ENCODE measurements at regions not wholly inside any gene's neighbourhood (a gene's known extent, or its start where the extent isn't known, plus 50 kb on each side); places are given as distances from the start of the nearest gene placed in this dataset.

DNA sequence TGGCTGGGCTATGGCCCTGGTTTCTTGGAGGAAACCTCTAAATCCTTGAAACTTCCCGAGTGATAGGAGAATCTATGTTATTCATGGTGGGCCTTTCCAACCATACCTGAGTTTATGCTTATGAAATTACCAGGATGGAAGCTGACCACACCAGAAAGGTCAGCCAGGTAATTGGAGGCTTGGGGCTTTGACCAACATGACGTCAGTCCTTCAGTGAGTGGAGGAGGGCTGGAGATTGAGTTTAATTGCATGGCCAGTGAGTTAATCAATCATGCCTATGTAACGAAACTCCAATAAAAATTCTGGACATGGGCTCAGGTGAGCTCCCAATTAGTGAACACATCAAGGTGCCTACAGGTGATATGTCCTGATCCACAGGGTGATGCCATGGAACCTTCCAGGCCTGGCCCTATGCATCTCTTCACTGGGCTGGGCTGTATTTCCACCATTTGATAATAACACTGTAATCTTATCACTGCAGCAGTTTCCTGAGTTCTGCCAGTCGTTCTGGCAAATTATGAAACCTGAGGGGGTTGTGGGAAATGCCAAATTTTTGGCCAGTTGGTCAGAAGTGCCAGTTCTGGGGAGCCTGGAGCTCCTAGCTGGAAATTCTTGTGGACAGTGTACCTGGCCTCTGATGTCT is 106.5 kb downstream of the CDH26 start:
- no peak overlapping the region for H3K27ac Mint-ChIP-seq (ENCODE audit: unreplicated experiment)
- no peak for DNase-seq (ENCODE audit: low spot score)
- H3K27me3 Mint-ChIP-seq (ENCODE audit: low read depth) = peaks cover 15% of the 10 kb centered on the region
- H3K9me3 Mint-ChIP-seq (ENCODE audit: low read depth) = no peaks in the 10 kb centered on the region
- H3K4me3 Mint-ChIP-seq (ENCODE audit: unreplicated experiment) = no peak overlapping the region
- TF ChIP-seq, protein P1, sequence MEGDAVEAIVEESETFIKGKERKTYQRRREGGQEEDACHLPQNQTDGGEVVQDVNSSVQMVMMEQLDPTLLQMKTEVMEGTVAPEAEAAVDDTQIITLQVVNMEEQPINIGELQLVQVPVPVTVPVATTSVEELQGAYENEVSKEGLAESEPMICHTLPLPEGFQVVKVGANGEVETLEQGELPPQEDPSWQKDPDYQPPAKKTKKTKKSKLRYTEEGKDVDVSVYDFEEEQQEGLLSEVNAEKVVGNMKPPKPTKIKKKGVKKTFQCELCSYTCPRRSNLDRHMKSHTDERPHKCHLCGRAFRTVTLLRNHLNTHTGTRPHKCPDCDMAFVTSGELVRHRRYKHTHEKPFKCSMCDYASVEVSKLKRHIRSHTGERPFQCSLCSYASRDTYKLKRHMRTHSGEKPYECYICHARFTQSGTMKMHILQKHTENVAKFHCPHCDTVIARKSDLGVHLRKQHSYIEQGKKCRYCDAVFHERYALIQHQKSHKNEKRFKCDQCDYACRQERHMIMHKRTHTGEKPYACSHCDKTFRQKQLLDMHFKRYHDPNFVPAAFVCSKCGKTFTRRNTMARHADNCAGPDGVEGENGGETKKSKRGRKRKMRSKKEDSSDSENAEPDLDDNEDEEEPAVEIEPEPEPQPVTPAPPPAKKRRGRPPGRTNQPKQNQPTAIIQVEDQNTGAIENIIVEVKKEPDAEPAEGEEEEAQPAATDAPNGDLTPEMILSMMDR (IDR thresholded peaks at IDR 0.05) = no peak
- H3K36me3 Mint-ChIP-seq (ENCODE audit: low read depth) = no peaks in the 10 kb centered on the region
- peaks cover 29% of the 10 kb centered on the region for H3K4me1 Mint-ChIP-seq (ENCODE audit: low read depth)

GRCh38 chr20:60065741-60066437 is 107.7 kb downstream of the CDH26 start:
- H3K4me1 Mint-ChIP-seq (ENCODE audit: low read depth) = peaks cover 24% of the 10 kb centered on the region
- H3K27me3 Mint-ChIP-seq (ENCODE audit: low read depth) = peaks cover 21% of the 10 kb centered on the region
- H3K4me3 Mint-ChIP-seq (ENCODE audit: unreplicated experiment) = no peak overlapping the region
- H3K27ac Mint-ChIP-seq (ENCODE audit: unreplicated experiment) = no peak overlapping the region
- H3K9me3 Mint-ChIP-seq (ENCODE audit: low read depth) = no peaks in the 10 kb centered on the region
- TF ChIP-seq, protein P1 (IDR thresholded peaks at IDR 0.05) = no peak
- no peaks in the 10 kb centered on the region for H3K36me3 Mint-ChIP-seq (ENCODE audit: low read depth)
- no peak for DNase-seq (ENCODE audit: low spot score)

DNA sequence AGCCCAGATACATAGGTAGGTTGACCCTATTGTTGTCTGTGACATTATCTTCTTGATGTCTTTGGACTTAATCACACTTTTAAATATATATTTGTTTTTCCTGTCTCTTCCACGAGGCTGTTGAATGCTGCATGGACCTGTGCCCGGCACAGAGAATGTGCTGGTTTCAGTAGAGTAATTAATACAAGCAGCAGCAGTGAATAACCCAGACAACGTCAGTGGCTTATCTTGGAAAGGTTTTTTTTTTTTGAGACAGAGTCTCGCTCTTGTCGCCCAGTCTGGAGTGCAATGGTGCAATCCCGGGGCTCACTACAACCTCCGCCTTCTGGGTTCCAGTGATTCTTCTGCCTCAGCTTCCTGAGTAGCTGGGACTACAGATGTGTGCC is 108.2 kb downstream of the CDH26 start:
- no peak for DNase-seq (ENCODE audit: low spot score)
- H3K36me3 Mint-ChIP-seq (ENCODE audit: low read depth) = no peaks in the 10 kb centered on the region

DNA sequence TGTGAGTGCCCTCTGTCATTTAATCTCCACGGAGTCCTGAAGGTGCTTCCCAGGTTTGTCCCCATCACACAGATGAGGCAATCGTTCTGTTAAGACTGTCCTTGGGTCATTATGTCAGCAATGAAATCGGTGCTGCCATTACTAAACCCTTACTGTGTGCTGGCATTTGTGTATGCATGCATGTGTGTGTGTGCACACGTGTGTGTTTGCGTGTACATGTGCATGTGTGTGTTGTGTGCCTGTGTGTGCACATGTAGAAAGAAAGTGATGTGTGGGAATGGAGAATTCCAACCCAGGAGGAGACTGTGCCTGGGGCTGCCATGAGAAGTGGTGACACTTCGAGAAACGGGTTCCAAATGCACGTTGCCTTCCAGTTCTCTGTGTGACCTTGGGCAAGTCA is 110.3 kb downstream of the CDH26 start:
- TF ChIP-seq, protein P1 (IDR thresholded peaks at IDR 0.05) = no peak
- Mint-ChIP-seq H3K4me1 (ENCODE audit: low read depth) (peaks cover 9% of the 10 kb centered on the region), H3K27ac (ENCODE audit: unreplicated experiment) (no peak overlapping the region), H3K4me3 (ENCODE audit: unreplicated experiment) (no peak overlapping the region), H3K9me3 (ENCODE audit: low read depth) (no peaks in the 10 kb centered on the region), H3K27me3 (ENCODE audit: low read depth) (peaks cover 29% of the 10 kb centered on the region), H3K36me3 (ENCODE audit: low read depth) (no peaks in the 10 kb centered on the region)
- DNase-seq (ENCODE audit: low spot score) = no peak

More for the DNA sequence above, 108.2 kb downstream of the CDH26 start:
- Mint-ChIP-seq H3K4me3 (ENCODE audit: unreplicated experiment) (no peak overlapping the region), H3K27ac (ENCODE audit: unreplicated experiment) (no peak overlapping the region), H3K4me1 (ENCODE audit: low read depth) (peaks cover 24% of the 10 kb centered on the region), H3K9me3 (ENCODE audit: low read depth) (no peaks in the 10 kb centered on the region), H3K27me3 (ENCODE audit: low read depth) (peaks cover 24% of the 10 kb centered on the region)
- TF ChIP-seq, protein P1 (IDR thresholded peaks at IDR 0.05) = no peak

DNA sequence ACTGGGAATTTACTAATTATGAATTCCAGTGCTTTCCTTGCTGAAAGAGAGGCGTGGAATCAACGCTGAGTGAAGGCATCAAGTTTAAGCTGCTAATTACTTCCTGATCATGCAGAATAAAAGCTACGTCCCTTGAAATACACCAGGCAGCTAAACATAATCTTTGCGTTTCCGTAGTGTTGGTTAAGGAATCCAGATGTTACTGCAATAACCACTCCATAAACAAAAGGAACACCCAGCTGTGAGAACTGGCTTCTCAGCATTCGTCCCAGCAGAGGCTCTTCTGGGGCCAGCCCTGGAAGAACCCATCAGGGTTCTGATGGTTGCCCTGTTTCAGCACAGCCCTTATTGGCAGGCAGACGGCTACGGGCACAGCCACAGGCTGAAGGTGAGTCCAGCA is 111.4 kb downstream of the CDH26 start:
- DNase-seq (ENCODE audit: low spot score) = no peak
- TF ChIP-seq, protein P1 (IDR thresholded peaks at IDR 0.05) = no peak
- Mint-ChIP-seq H3K27me3 (ENCODE audit: low read depth) (peaks cover 29% of the 10 kb centered on the region), H3K9me3 (ENCODE audit: low read depth) (no peaks in the 10 kb centered on the region), H3K27ac (ENCODE audit: unreplicated experiment) (no peak overlapping the region), H3K4me1 (ENCODE audit: low read depth) (peaks cover 5% of the 10 kb centered on the region), H3K36me3 (ENCODE audit: low read depth) (no peaks in the 10 kb centered on the region), H3K4me3 (ENCODE audit: unreplicated experiment) (no peak overlapping the region)
